ENCODE measurements at regions not wholly inside any gene's neighbourhood (a gene's known extent, or its start where the extent isn't known, plus 50 kb on each side); places are given as distances from the start of the nearest gene placed in this dataset.

DNA sequence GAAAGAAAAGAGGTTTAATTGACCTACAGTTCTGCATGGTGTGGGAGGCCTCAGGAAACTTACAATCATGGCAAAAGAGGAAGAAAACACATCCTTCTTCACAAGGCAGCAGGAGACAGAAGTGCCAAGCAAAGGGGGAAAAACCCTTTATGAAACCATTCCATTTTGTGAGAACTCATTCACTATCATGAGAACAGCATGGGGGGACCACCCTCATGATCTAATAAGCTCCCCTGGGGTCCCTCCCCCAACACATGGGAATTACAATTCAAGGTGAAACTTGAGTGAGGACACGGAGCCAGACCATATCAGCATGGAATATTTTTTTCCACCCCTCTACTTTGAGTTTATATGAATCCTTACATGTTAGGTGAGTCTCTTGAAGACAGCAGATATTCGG is 173.7 kb downstream of the PHF2 start:
- no peak for TF ChIP-seq CTCF (IDR thresholded peaks at IDR 0.05)
- TF ChIP-seq POLR2A (IDR thresholded peaks at IDR 0.05): no peak
- no peak for TF ChIP-seq EP300 (IDR thresholded peaks at IDR 0.05)
